NCI-H1092 treated with DMSO at 0.1 percent for 48 hours (cell line): ENCODE measurements at regions not wholly inside any gene's neighbourhood (a gene's known extent, or its start where the extent isn't known, plus 50 kb on each side); places are given as distances from the start of the nearest gene placed in this dataset.
"Not testable (repeated sequence)": the region's sequence is repeated elsewhere in the genome, so short reads cannot be mapped to it uniquely, and the experiment has no call there.

Experiments
- DNase-seq: peaks from one replicate; lab custom pipeline; 2025; lab: John Stamatoyannopoulos, UW

- DNase-seq, result no peak
Observed at GRCh38 chr5:174433098-174433497, 291.3 kb upstream of the MSX2 start.

- no peak for DNase-seq
Observed at GRCh38 chr5:174436750-174437149, 287.6 kb upstream of the MSX2 start.

GRCh38 chr5:174444479-174445188 is 279.7 kb upstream of the MSX2 start:
- DNase-seq, result no peak

GRCh38 chr5:174446446-174446845 is 277.9 kb upstream of the MSX2 start:
- DNase-seq, result no peak

- DNase-seq, result no peak
Observed at GRCh38 chr5:174446988-174447387, 277.4 kb upstream of the MSX2 start.

GRCh38 chr5:174448041-174448440 is 276.3 kb upstream of the MSX2 start:
- no peak for DNase-seq

GRCh38 chr5:174448662-174449061 is 275.7 kb upstream of the MSX2 start:
- DNase-seq, result no peak

- DNase-seq, result no peak
Observed at GRCh38 chr5:174453690-174454089, 270.7 kb upstream of the MSX2 start.

GRCh38 chr5:174454464-174454863 is 269.9 kb upstream of the MSX2 start:
- no peak for DNase-seq

- DNase-seq, result no peak
Observed at GRCh38 chr5:174454890-174455289, 269.5 kb upstream of the MSX2 start.

GRCh38 chr5:174455301-174455700 is 269.1 kb upstream of the MSX2 start:
- no peak for DNase-seq

- no peak for DNase-seq
Observed at GRCh38 chr5:174457141-174457678, 267.2 kb upstream of the MSX2 start.

- no peak for DNase-seq
Observed at GRCh38 chr5:174459071-174459702, 265.2 kb upstream of the MSX2 start.

GRCh38 chr5:174459832-174460448 is 264.4 kb upstream of the MSX2 start:
- no peak for DNase-seq

- no peak for DNase-seq
Observed at GRCh38 chr5:174462129-174462528, 262.3 kb upstream of the MSX2 start.

GRCh38 chr5:174464504-174465165 is 259.7 kb upstream of the MSX2 start:
- no peak for DNase-seq

GRCh38 chr5:174471528-174471927 is 252.9 kb upstream of the MSX2 start:
- not testable (repeated sequence) for DNase-seq

GRCh38 chr5:174472956-174473355 is 251.4 kb upstream of the MSX2 start:
- DNase-seq, result no peak

GRCh38 chr5:174476001-174476400 is 248.4 kb upstream of the MSX2 start:
- DNase-seq, result not testable (repeated sequence)

- no peak for DNase-seq
Observed at GRCh38 chr5:174479325-174479724, 245.1 kb upstream of the MSX2 start.

GRCh38 chr5:174481737-174482136 is 242.6 kb upstream of the MSX2 start:
- no peak for DNase-seq

GRCh38 chr5:174482607-174483024 is 241.8 kb upstream of the MSX2 start:
- no peak for DNase-seq

- DNase-seq, result no peak
Observed at GRCh38 chr5:174483411-174483810, 241.0 kb upstream of the MSX2 start.
